NB4 (cell line): ENCODE measurements at regions not wholly inside any gene's neighbourhood (a gene's known extent, or its start where the extent isn't known, plus 50 kb on each side); places are given as distances from the start of the nearest gene placed in this dataset.
"Not testable (repeated sequence)": the region's sequence is repeated elsewhere in the genome, so short reads cannot be mapped to it uniquely, and the experiment has no call there.

Experiments
- DNase-seq: peaks from one replicate; pipeline ENCODE4 v3.0.0; 2010; ENCODE audit warnings: low read depth
- H3K4me3 ChIP-seq: one replicate; pipeline ENCODE4 v1.5.1; 2011; ENCODE audit warnings: mild to moderate bottlenecking, low read depth, low read length, moderate library complexity
- MAX ChIP-seq: IDR thresholded peaks from 2 replicates; pipeline ENCODE4 v1.6.1; 2011; ENCODE audit warnings: low read depth, low read length
- MYC ChIP-seq: IDR thresholded peaks from 2 replicates; pipeline ENCODE4 v1.6.1; 2011; ENCODE audit warnings: low read depth, low read length
- POLR2A ChIP-seq: IDR thresholded peaks from 2 replicates; pipeline ENCODE4 v1.6.1; 2011; ENCODE audit warnings: mild to moderate bottlenecking; ENCODE audit not compliant: insufficient read length; ENCODE audit errors: extremely low read depth
- TF ChIP-seq, protein P1 (sequence below): IDR thresholded peaks from one replicate; pipeline ENCODE4 v1.5.1; 2012; ENCODE audit warnings: low read depth, low read length

DNA sequence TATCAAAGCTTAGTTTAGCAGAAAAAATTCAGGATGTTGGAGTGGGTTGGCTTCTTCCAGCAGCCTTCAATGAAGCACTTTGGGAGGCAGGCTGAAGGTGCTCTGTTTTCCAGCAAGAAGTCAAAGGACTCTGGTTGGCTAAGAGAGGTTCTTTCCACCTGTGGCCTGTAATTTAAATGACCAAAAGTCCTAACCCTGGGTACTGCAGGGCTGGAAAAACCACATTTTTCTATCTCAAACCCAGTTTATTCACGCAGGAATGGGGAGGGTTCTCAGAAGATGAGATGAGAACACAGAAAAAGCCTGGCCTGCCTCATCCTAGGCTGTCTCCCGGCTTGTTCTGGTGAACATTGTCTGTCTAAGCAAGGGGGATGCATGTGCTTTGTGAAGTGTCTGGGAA lies 68.6 kb upstream of the ZFHX3 start:
- no peak for DNase-seq
- no peak for TF ChIP-seq MAX
- no peak for TF ChIP-seq MYC
- no peak for TF ChIP-seq POLR2A
- TF ChIP-seq, protein P1, sequence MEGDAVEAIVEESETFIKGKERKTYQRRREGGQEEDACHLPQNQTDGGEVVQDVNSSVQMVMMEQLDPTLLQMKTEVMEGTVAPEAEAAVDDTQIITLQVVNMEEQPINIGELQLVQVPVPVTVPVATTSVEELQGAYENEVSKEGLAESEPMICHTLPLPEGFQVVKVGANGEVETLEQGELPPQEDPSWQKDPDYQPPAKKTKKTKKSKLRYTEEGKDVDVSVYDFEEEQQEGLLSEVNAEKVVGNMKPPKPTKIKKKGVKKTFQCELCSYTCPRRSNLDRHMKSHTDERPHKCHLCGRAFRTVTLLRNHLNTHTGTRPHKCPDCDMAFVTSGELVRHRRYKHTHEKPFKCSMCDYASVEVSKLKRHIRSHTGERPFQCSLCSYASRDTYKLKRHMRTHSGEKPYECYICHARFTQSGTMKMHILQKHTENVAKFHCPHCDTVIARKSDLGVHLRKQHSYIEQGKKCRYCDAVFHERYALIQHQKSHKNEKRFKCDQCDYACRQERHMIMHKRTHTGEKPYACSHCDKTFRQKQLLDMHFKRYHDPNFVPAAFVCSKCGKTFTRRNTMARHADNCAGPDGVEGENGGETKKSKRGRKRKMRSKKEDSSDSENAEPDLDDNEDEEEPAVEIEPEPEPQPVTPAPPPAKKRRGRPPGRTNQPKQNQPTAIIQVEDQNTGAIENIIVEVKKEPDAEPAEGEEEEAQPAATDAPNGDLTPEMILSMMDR: no peak
- H3K4me3 ChIP-seq: no peak overlapping the region

GRCh38 chr16:73113336-73113735 lies 65.4 kb upstream of the ZFHX3 start:
- no peak for DNase-seq
- H3K4me3 ChIP-seq: no peak overlapping the region
- TF ChIP-seq, protein P1: no peak
- TF ChIP-seq POLR2A (no peak), MYC (no peak), MAX (no peak)

DNA sequence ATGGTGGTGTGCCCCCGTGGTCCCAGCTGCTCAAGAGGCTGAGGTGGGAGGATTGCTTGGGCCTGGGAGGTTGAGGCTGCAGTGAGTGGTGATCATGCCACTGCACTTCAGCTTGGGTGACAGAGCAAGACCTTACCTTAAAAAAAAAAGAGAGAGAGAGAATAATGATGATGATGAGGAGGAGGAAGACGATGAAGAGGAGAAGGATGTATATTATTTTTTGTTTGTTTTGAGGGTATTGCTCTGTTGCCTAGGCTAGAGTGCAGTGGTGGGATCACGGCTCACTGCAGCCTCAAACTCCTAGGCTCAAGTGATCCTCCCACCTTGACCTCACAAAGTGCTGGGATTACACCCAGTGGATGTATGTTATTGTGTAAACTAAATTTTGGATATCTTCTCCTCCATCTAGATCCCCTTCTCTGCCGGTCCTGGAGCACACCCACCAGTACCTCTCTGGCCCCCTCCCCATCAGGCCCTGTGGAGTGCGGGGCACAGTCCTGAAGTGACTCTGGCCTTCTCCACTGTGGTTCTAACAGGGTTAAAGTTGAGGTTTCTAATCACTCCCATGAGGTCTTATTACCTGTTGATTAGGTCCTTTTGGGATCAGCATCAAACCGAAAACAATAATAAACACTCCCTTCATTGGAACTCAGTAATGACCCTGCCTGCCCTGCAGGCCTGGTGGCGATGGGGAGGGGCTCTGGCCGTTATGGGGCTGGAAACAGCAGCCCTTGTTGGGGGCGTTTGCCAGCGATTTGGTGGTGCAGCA lies 60.5 kb upstream of the ZFHX3 start:
- DNase-seq: no peak
- no peak overlapping the region for H3K4me3 ChIP-seq
- TF ChIP-seq, protein P1: no peak
- TF ChIP-seq MYC (no peak), POLR2A (no peak), MAX (no peak)

GRCh38 chr16:73107371-73107770 lies 59.4 kb upstream of the ZFHX3 start:
- DNase-seq: no peak
- H3K4me3 ChIP-seq: no peak overlapping the region
- TF ChIP-seq POLR2A (no peak), MYC (no peak), MAX (no peak)
- TF ChIP-seq, protein P1: no peak

DNA sequence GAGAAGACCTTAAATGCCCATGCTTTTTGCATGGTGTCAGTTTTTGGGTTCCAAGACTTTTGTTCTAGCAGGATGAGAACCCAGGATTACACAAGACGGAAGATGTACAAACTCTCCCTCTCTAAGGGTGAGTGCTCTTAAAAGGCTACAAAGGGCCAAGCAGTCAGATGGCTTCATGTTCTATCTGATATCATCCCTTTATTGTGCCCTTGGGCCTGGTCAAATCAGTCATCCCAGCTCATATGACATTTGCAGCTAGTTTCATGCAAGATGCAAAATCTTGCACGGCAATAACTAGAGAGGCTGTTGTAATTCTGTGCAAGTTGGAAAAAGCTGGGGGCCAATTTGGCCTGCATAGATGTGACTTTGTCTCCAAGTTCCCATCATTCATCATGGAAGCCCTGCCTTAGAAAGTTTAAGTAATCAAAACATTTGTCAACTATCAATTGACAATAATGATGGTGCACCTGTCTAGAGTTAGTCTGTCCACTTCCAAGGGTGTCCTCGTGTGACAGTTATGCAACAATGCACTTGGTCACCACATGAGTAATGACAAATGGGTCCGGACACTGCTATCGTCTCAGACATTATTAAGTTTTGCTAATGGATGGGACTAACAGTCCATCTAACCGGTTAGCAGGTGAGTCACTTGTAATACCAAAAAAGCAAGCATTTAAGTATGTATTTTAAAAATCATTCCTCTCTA lies 58.6 kb upstream of the ZFHX3 start:
- TF ChIP-seq MYC: no peak
- TF ChIP-seq, protein P1: no peak
- no peak overlapping the region for H3K4me3 ChIP-seq
- DNase-seq: no peak

DNA sequence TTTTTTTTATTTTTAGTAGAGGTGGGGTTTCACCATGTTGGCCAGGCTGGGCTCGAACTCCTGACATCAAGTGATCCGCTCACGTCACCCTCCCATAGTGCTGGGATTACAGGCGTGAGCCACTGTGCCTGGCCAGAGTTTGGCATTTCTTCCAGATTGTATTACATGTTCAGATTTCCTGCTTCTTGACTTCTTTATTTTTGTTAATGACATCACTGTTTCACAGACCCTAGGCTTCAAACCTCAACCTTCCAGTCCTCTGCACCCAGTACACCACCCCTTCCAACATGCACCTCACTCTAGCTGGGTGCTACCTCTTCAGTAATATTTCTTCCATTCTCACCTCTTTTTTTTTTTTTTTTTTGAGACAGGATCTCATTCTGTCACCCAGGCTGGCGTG lies 53.6 kb upstream of the ZFHX3 start:
- H3K4me3 ChIP-seq: no peak overlapping the region
- no peak for TF ChIP-seq POLR2A
- TF ChIP-seq MAX: no peak
- TF ChIP-seq, protein P1: no peak
- TF ChIP-seq MYC: no peak
- DNase-seq: no peak

DNA sequence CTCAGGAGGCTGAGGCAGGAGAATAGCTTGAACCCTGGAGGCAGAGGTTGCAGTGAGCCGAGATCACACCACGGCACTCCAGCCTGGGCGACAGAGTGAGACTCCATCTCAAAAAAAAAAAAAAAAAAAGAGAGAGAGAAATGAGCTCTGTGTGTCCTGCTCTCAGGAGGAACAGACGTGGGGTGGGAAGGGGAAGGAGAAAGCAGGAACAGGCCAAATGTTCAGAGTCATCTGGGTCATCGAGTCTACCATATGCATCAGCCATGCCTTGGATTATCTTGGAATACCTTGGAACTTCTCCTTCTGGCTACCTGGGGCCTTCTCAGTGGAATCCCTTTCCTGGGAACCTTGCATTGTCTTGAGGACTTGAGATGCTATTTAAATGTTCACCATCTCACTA lies 51.7 kb upstream of the ZFHX3 start:
- H3K4me3 ChIP-seq, DNase-seq: not testable (repeated sequence)
